GM19452 (cell line): ENCODE measurements at regions not wholly inside any gene's neighbourhood (a gene's known extent, or its start where the extent isn't known, plus 50 kb on each side); places are given as distances from the start of the nearest gene placed in this dataset.

Source experiments
- ATAC-seq: cut with Tn5 transposase; IDR thresholded peaks from one replicate; pipeline ENCODE4 v1.9.1; 2021; ENCODE audit not compliant: unreplicated experiment

- no peak for ATAC-seq
These were observed 208.6 kb upstream of the SFRP2 start for GRCh38 chr4:153997516-153997915.

GRCh38 chr4:153989505-153989904 is 200.6 kb upstream of the SFRP2 start:
- no peak for ATAC-seq

GRCh38 chr4:153988492-153989363 is 199.8 kb upstream of the SFRP2 start:
- no peak for ATAC-seq

GRCh38 chr4:153987291-153987690 is 198.4 kb upstream of the SFRP2 start:
- no peak for ATAC-seq

GRCh38 chr4:153976954-153977353 is 188.1 kb upstream of the SFRP2 start:
- ATAC-seq: no peak

DNA sequence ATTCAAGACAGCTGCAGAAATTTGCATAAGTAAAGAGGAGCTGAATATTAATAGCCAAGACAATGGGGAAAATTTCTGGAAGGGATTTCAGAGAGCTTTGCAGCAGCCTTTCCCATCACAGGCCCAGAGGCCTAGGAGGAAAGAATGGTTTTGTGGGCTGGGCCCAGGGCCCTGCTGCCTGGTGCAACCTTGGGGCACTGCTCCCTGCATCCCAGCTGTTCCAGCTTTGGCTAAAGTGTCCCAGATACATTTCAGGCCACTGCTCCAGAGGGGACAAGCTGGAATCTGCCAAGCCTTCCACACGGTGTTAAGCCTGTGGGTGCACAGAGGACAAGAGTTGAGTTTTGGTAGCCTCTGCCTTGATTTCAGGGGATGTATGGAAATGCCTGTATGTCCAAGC is 185.6 kb upstream of the SFRP2 start:
- no peak for ATAC-seq

DNA sequence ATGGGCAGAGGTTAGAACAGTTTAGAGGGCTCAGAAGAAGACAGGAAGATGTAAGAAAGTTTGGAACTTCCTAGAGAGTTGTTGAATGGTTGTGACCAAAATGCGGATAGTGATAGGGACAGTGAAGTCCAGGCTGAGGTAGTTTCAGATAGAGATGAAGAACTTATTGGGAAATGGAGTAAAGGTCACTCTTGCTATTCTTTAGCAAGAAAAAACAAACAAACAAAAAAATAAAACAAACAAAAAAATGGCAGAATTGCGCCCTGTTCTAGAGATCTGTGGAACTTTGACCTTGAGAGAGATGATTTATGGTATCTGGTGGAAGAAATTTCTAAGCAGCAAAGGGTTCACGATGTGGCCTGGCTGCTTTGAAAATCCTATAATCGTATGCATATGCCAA is 185.1 kb upstream of the SFRP2 start:
- no peak for ATAC-seq

DNA sequence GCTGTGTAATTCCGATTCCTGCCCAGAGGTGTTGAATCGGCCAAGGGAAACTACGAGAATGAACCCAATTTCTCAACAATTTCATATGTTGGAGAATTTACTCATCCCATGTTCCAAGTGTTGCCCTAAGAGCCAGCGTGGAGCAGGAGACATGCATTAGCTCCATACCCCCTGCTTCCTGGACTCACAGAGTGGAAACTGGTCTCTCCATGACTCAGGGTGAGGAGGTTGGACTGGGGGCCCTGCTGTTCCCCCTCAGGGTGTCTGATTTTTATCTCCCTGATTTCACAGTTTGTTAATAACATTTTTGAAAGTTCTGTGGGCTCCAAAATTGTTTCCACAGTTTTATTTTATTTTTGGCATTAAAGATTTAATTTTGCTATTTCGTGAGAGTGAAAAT is 183.0 kb upstream of the SFRP2 start:
- no peak for ATAC-seq

DNA sequence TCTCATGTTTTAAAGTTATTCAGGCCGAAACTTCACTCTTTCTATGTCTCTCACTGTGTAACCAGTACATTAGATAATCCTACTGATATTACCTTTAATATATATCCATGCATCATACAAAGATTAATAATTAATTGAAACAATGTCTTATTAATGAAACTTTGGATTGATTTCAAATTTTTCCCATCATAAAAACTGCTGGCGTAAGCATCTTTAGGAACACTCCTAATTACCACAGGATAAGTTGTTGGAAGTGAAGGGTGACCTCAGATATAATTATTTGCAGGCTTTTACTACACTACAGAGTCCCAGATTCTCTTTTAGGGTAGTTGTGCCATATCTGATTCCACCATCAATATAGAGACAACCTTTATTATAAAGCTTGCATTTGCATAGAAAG is 181.3 kb upstream of the SFRP2 start:
- no peak for ATAC-seq

- ATAC-seq: no peak
These were observed 180.7 kb upstream of the SFRP2 start for GRCh38 chr4:153969542-153969941.

GRCh38 chr4:153966641-153967040 is 177.8 kb upstream of the SFRP2 start:
- ATAC-seq: no peak

DNA sequence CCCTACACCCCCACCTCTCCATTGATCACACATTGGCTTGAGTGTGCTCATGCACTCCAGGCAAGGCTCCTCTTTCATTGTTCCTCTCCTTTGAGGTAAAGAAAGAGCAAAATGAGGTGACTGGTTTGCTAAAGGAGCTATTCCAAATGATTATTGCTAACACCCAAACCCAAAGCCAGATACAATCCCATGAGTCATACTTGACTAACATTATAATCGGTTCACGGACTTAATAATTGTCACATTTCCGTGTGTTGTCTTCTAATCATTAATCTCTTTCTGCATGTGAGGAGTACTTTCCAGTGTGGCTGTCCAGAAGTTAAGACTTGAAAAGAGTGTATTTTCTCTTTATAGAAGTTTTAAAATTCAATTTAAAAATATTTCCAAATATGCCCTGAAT is 174.3 kb upstream of the SFRP2 start:
- ATAC-seq: no peak

- no peak for ATAC-seq
These were observed 173.6 kb upstream of the SFRP2 start for GRCh38 chr4:153962311-153963039.

DNA sequence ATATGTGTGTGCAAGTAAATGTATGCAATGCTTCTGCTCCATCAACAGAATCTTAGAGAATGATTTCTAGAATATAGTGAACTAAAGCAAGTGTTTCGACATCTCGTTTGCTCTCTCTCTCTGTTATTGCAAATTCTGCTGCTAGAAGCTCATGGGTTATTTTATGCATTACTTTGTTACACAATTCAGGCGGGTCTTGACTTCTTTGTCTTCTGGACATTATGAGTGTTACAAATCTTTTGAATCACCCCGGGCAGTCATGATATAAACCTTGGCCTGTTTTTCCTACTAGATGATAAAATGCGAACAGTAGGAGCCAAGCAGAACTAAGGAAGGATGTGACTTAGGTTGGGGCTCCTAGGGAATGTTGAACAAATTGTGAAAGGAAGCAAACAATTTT is 166.4 kb upstream of the SFRP2 start:
- no peak for ATAC-seq

- no peak for ATAC-seq
These were observed 165.8 kb upstream of the SFRP2 start for GRCh38 chr4:153954654-153955053.

- ATAC-seq: no peak
These were observed 161.5 kb upstream of the SFRP2 start for GRCh38 chr4:153950100-153950979.

- no peak for ATAC-seq
These were observed 159.2 kb upstream of the SFRP2 start for GRCh38 chr4:153948041-153948440.

DNA sequence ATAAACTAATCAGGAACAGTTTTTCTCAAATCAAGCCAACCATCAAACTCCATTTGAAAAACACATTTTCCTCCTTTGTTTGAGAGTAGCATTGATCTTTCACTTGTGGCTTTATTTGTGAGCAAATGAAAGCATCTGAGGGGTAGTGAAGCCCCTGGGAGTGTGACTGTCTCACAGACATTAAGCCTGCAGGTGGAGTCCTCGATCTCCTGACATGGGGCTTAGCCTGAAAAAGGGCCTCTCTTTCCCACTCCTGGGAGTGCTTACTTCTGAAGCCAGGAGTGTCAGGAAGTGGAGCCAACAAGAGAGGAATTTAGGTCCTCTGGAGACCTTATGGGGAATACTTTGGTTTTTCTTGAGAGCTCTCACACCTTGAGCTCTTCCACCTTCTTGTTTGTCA is 158.2 kb upstream of the SFRP2 start:
- ATAC-seq: no peak

GRCh38 chr4:153945704-153946103 is 156.8 kb upstream of the SFRP2 start:
- no peak for ATAC-seq

GRCh38 chr4:153943738-153944415 is 155.0 kb upstream of the SFRP2 start:
- no peak for ATAC-seq

- ATAC-seq: no peak
These were observed 152.0 kb upstream of the SFRP2 start for GRCh38 chr4:153940916-153941315.
